ENCODE measurements at regions not wholly inside any gene's neighbourhood (a gene's known extent, or its start where the extent isn't known, plus 50 kb on each side); places are given as distances from the start of the nearest gene placed in this dataset.

DNA sequence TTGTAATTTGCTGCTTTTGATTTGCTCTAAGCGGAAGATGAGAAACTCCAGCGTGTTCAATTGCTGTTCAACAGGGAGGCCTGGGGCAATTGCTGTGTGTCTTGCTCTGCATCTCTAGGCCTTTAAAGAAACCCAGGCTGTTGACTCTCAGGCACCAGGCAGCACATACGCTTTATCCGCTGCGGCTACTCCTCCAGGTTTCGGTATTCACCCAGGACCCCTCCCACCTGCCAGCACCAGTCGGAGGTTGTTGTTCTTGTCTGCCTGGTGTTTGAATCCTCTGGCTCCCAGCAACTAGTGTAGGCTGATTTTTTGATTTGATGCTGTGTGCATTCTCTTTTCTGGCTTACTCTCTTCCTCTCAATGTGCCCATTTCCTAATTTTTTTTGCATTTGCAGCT lies 383.1 kb downstream of the TSN start:
- TF ChIP-seq, protein P1, sequence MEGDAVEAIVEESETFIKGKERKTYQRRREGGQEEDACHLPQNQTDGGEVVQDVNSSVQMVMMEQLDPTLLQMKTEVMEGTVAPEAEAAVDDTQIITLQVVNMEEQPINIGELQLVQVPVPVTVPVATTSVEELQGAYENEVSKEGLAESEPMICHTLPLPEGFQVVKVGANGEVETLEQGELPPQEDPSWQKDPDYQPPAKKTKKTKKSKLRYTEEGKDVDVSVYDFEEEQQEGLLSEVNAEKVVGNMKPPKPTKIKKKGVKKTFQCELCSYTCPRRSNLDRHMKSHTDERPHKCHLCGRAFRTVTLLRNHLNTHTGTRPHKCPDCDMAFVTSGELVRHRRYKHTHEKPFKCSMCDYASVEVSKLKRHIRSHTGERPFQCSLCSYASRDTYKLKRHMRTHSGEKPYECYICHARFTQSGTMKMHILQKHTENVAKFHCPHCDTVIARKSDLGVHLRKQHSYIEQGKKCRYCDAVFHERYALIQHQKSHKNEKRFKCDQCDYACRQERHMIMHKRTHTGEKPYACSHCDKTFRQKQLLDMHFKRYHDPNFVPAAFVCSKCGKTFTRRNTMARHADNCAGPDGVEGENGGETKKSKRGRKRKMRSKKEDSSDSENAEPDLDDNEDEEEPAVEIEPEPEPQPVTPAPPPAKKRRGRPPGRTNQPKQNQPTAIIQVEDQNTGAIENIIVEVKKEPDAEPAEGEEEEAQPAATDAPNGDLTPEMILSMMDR (IDR thresholded peaks at IDR 0.05; ENCODE audit: low read depth, low read length, poor library complexity, severe bottlenecking), result no peak
- TF ChIP-seq EZH2phosphoT487 (IDR thresholded peaks at IDR 0.05; ENCODE audit: borderline replicate concordance, low read length), result no peak
